Breast epithelium (tissue), 3 donors: ENCODE measurements at regions not wholly inside any gene's neighbourhood (a gene's known extent, or its start where the extent isn't known, plus 50 kb on each side); places are given as distances from the start of the nearest gene placed in this dataset.

ENCODE experiments used
- POLR2A ChIP-seq: fragments of 450-650 bp; IDR thresholded peaks from one replicate; pipeline ENCODE4 v1.6.1; 2016; ENCODE audit warnings: antibody characterized with exemption, mild to moderate bottlenecking, moderate library complexity
- POLR2AphosphoS5 ChIP-seq, 3 donors: sonication (generic); formaldehyde crosslinking; IDR thresholded peaks; one replicate each; pipeline ENCODE4 v1.6.1; 2017; ENCODE audit warnings: antibody characterized with exemption in 3 of 3
- TF ChIP-seq, protein P1 (sequence below), 3 donors: fragments of 450-650 bp; IDR thresholded peaks; one replicate each; pipeline ENCODE4 v1.5.1; 2016 to 2017; ENCODE audit warnings: antibody characterized with exemption in 3 of 3, mild to moderate bottlenecking in 3 of 3, moderate library complexity in 3 of 3

DNA sequence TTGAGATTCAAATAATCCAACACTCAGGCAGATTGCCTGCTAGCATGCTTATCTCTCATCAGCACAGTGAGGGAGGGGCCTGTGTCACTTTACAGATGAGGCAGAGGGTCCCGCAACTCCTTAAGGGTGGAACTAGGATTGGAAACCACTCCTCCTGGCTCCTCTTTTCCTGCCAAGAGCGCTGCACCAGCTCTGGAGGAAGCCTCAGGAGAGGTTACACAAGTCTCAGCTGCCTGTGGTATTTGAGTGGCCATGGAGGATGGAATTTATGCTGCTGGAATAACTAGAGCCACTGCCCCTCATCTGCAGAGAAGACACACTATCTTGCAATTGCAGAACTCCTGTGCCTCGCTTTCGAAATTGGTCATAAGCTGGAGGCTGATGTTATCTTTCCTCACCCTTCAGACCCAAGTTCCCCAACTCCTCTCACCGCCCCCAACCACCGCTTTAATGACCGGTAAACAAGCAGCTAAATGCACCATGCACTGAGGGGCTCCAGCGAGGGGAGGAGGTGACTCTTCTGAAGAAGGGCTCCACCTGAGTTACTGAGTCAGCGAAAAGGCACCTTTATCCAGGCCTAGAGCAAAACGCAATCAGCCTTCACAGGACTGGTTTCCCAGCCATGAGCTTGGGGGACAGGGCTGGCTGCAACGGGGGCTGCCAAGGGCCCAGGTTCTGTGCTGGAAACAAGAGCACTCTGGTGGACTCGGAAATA, 245.8 kb downstream of the SOX11 start:
- TF ChIP-seq, protein P1, sequence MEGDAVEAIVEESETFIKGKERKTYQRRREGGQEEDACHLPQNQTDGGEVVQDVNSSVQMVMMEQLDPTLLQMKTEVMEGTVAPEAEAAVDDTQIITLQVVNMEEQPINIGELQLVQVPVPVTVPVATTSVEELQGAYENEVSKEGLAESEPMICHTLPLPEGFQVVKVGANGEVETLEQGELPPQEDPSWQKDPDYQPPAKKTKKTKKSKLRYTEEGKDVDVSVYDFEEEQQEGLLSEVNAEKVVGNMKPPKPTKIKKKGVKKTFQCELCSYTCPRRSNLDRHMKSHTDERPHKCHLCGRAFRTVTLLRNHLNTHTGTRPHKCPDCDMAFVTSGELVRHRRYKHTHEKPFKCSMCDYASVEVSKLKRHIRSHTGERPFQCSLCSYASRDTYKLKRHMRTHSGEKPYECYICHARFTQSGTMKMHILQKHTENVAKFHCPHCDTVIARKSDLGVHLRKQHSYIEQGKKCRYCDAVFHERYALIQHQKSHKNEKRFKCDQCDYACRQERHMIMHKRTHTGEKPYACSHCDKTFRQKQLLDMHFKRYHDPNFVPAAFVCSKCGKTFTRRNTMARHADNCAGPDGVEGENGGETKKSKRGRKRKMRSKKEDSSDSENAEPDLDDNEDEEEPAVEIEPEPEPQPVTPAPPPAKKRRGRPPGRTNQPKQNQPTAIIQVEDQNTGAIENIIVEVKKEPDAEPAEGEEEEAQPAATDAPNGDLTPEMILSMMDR (IDR thresholded peaks at IDR 0.05): no peak
- TF ChIP-seq POLR2A (no peak), POLR2AphosphoS5 (IDR thresholded peaks at IDR 0.05) (no peak)
